ENCODE measurements at regions not wholly inside any gene's neighbourhood (a gene's known extent, or its start where the extent isn't known, plus 50 kb on each side); places are given as distances from the start of the nearest gene placed in this dataset.

DNA sequence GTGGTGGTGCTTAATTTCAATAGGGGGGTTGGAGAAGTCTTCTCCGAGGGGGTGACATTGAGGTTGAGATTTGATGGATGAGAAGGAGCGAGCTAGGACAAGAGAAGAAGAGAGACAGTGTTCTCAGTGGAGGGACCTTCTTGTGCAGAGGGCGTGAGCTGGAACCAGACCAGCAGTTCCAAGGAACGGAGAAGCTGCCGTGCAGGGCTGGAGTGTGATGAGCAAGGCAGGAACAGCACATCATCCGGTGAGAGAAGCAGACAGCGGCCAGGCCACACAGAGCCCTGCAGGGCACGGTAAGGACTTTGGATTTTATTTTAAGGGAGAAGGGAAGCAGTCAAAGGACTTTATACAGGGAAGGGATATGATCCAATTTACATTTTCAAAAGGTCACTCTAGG is 206.9 kb downstream of the MELK start:
- TF ChIP-seq, protein P1, sequence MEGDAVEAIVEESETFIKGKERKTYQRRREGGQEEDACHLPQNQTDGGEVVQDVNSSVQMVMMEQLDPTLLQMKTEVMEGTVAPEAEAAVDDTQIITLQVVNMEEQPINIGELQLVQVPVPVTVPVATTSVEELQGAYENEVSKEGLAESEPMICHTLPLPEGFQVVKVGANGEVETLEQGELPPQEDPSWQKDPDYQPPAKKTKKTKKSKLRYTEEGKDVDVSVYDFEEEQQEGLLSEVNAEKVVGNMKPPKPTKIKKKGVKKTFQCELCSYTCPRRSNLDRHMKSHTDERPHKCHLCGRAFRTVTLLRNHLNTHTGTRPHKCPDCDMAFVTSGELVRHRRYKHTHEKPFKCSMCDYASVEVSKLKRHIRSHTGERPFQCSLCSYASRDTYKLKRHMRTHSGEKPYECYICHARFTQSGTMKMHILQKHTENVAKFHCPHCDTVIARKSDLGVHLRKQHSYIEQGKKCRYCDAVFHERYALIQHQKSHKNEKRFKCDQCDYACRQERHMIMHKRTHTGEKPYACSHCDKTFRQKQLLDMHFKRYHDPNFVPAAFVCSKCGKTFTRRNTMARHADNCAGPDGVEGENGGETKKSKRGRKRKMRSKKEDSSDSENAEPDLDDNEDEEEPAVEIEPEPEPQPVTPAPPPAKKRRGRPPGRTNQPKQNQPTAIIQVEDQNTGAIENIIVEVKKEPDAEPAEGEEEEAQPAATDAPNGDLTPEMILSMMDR (IDR thresholded peaks at IDR 0.05; ENCODE audit: low read depth, low read length, poor library complexity, severe bottlenecking): no peak
- no peak for TF ChIP-seq EZH2phosphoT487 (IDR thresholded peaks at IDR 0.05; ENCODE audit: borderline replicate concordance, low read length)

All from DOHH2 (cell line).